Neural cell (in vitro differentiated cells): ENCODE measurements at regions not wholly inside any gene's neighbourhood (a gene's known extent, or its start where the extent isn't known, plus 50 kb on each side); places are given as distances from the start of the nearest gene placed in this dataset.

ENCODE experiments used
- EZH2 ChIP-seq: fragments of 200-600, 300-800 bp; shearing (Covaris generic), sonication (generic); IDR thresholded peaks from 2 replicates; pipeline ENCODE4 v1.6.1; 2014; ENCODE audit warnings: antibody characterized with exemption, low read length, borderline replicate concordance, mild to moderate bottlenecking; ENCODE audit not compliant: insufficient read depth, poor library complexity, severe bottlenecking
- POLR2AphosphoS5 ChIP-seq: IDR thresholded peaks from 2 replicates; pipeline ENCODE4 v1.6.1; 2012
- RAD21 ChIP-seq: fragments of 450-650 bp; conservative IDR thresholded peaks from 2 replicates; pipeline ENCODE4 v1.6.1; 2014; ENCODE audit warnings: antibody characterized with exemption, mild to moderate bottlenecking, moderate library complexity
- TAF1 ChIP-seq: IDR thresholded peaks from 2 replicates; pipeline ENCODE4 v1.6.1; 2012; ENCODE audit warnings: low read depth
- TF ChIP-seq, protein P1 (sequence below): fragments of 450-650 bp; IDR thresholded peaks from 2 replicates; pipeline ENCODE4 v1.5.1; 2014; ENCODE audit warnings: antibody characterized with exemption, mild to moderate bottlenecking, moderate library complexity; ENCODE audit not compliant: poor library complexity, severe bottlenecking

DNA sequence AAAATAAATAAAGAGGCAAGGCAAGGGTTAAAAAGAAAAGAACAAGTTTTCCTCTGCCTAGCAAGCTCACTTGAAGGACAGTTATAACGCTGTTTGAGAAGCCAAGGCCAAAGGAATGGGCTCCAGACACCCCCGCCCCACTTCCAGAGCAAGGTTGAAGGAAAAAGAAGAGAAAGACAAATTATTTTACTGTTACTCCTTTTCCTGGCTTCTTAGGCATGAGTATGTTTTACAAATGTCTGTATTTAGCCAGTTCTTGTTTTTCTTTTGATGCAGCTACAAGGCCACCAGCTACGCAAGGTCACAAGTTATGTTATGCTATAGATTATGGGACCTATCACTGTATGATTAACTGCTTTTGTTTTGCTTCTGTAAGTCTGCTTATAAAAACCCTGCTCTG is 94.6 kb downstream of the ZNF22 start:
- TF ChIP-seq EZH2, result no peak
- TF ChIP-seq, protein P1, sequence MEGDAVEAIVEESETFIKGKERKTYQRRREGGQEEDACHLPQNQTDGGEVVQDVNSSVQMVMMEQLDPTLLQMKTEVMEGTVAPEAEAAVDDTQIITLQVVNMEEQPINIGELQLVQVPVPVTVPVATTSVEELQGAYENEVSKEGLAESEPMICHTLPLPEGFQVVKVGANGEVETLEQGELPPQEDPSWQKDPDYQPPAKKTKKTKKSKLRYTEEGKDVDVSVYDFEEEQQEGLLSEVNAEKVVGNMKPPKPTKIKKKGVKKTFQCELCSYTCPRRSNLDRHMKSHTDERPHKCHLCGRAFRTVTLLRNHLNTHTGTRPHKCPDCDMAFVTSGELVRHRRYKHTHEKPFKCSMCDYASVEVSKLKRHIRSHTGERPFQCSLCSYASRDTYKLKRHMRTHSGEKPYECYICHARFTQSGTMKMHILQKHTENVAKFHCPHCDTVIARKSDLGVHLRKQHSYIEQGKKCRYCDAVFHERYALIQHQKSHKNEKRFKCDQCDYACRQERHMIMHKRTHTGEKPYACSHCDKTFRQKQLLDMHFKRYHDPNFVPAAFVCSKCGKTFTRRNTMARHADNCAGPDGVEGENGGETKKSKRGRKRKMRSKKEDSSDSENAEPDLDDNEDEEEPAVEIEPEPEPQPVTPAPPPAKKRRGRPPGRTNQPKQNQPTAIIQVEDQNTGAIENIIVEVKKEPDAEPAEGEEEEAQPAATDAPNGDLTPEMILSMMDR, result no peak
- no peak for TF ChIP-seq RAD21
- TF ChIP-seq POLR2AphosphoS5, result no peak
- TF ChIP-seq TAF1, result no peak
